ENCODE measurements at regions not wholly inside any gene's neighbourhood (a gene's known extent, or its start where the extent isn't known, plus 50 kb on each side); places are given as distances from the start of the nearest gene placed in this dataset.

GRCh38 chr13:29654843-29655547 is 59.5 kb upstream of the SLC7A1 start:
- no peak for DNase-seq (ENCODE audit: low read depth in 2 of 2)

- no peak for DNase-seq (ENCODE audit: low read depth in 2 of 2)
Measured at GRCh38 chr13:29654384-29654783, 58.9 kb upstream of the SLC7A1 start.

GRCh38 chr13:29648760-29649159 is 53.3 kb upstream of the SLC7A1 start:
- no peak for DNase-seq (ENCODE audit: low read depth in 2 of 2)
